Colonic mucosa (tissue), 4 donors: ENCODE measurements at regions not wholly inside any gene's neighbourhood (a gene's known extent, or its start where the extent isn't known, plus 50 kb on each side); places are given as distances from the start of the nearest gene placed in this dataset.

Experiments
- DNase-seq: peaks from one replicate; pipeline ENCODE4 v3.0.0-alpha.2; 2020
- H3K27ac ChIP-seq: fragments of 200-600 bp; one replicate; pipeline ENCODE4 v1.8.0; 2021
- H3K27me3 ChIP-seq: fragments of 200-600 bp; one replicate; pipeline ENCODE4 v1.8.0; 2021
- H3K36me3 ChIP-seq: fragments of 200-600 bp; one replicate; pipeline ENCODE4 v1.8.0; 2021
- H3K4me1 ChIP-seq: fragments of 200-600 bp; one replicate; pipeline ENCODE4 v1.8.0; 2021; ENCODE audit warnings: mild to moderate bottlenecking
- H3K4me3 ChIP-seq: fragments of 200-600 bp; one replicate; pipeline ENCODE4 v1.8.0; 2021
- H3K9ac ChIP-seq, 2 donors: one replicate each; pipeline ENCODE4 v1.7.0; 2013; ENCODE audit warnings: control low read depth in 2 of 2, low read depth in 2 of 2, low read length in 2 of 2
- H3K9me3 ChIP-seq: fragments of 200-600 bp; one replicate; pipeline ENCODE4 v1.8.0; 2021
- CTCF ChIP-seq: fragments of 200-600 bp; IDR thresholded peaks from one replicate; pipeline ENCODE4 v1.8.0; 2022; ENCODE audit warnings: antibody characterized with exemption, mild to moderate bottlenecking
- intact Hi-C: fragments of 100-400 bp; cut with DNase I; formaldehyde crosslinking; loops from one replicate; pipeline ENCODE4 v1.14.1; 2022
- donor health status: healthy.
- donor health status: DM: no; HTN: no; CAD: no.
- donor health status: DM: no; HTN: no; CAD: no.

GRCh38 chr12:111283966-111284365 is 84.9 kb downstream of the PHETA1 start:
- DNase-seq, result no peak
- intact Hi-C loops, result no loop called here
- no peaks in the 10 kb centered on the region for H3K27me3 ChIP-seq
- H3K27ac ChIP-seq, result no peak overlapping the region
- no peak for TF ChIP-seq CTCF
- H3K4me3 ChIP-seq, result no peak overlapping the region
- no peaks in the 10 kb centered on the region for H3K4me1 ChIP-seq
- no peaks in the 10 kb centered on the region for H3K9me3 ChIP-seq
- H3K9ac ChIP-seq, result no peak overlapping the region
- H3K36me3 ChIP-seq, result no peaks in the 10 kb centered on the region

- no peak overlapping the region for H3K4me3 ChIP-seq
- no peaks in the 10 kb centered on the region for H3K9me3 ChIP-seq
- no peaks in the 10 kb centered on the region for H3K27me3 ChIP-seq
- H3K4me1 ChIP-seq, result no peaks in the 10 kb centered on the region
- H3K36me3 ChIP-seq, result no peaks in the 10 kb centered on the region
- H3K9ac ChIP-seq, result no peak overlapping the region
- intact Hi-C loops, result no loop called here
- no peak overlapping the region for H3K27ac ChIP-seq
- DNase-seq, result no peak
- TF ChIP-seq CTCF, result no peak
Measured at GRCh38 chr12:111283521-111283920, 85.4 kb downstream of the PHETA1 start.

GRCh38 chr12:111277570-111277969 is 91.3 kb downstream of the PHETA1 start:
- intact Hi-C loops, result no loop called here
- H3K27me3 ChIP-seq, result no peaks in the 10 kb centered on the region
- no peak for TF ChIP-seq CTCF

GRCh38 chr12:111276146-111276545 is 92.7 kb downstream of the PHETA1 start:
- TF ChIP-seq CTCF, result no peak
- Histone ChIP-seq H3K27ac (no peak overlapping the region), H3K27me3 (no peaks in the 10 kb centered on the region)

More at GRCh38 chr12:111277570-111277969, 91.3 kb downstream of the PHETA1 start:
- Histone ChIP-seq H3K9me3 (no peaks in the 10 kb centered on the region), H3K27ac (no peak overlapping the region), H3K36me3 (no peaks in the 10 kb centered on the region), H3K9ac (no peak overlapping the region), H3K4me3 (no peak overlapping the region), H3K4me1 (no peaks in the 10 kb centered on the region)
- DNase-seq, result no peak

GRCh38 chr12:111275308-111275707 is 93.6 kb downstream of the PHETA1 start:
- Histone ChIP-seq H3K4me1 (no peaks in the 10 kb centered on the region), H3K27ac (no peak overlapping the region), H3K36me3 (no peaks in the 10 kb centered on the region), H3K27me3 (no peaks in the 10 kb centered on the region), H3K9me3 (no peaks in the 10 kb centered on the region), H3K4me3 (no peak overlapping the region), H3K9ac (no peak overlapping the region)
- TF ChIP-seq CTCF, result no peak
- intact Hi-C loops, result no loop called here
- no peak for DNase-seq

More at GRCh38 chr12:111276146-111276545, 92.7 kb downstream of the PHETA1 start:
- Histone ChIP-seq H3K4me3 (no peak overlapping the region), H3K4me1 (no peaks in the 10 kb centered on the region), H3K9ac (no peak overlapping the region), H3K36me3 (no peaks in the 10 kb centered on the region), H3K9me3 (no peaks in the 10 kb centered on the region)
- DNase-seq, result no peak
- intact Hi-C loops, result no loop called here

GRCh38 chr12:111274777-111275176 is 94.1 kb downstream of the PHETA1 start:
- H3K27me3 ChIP-seq, result no peaks in the 10 kb centered on the region
- no peak for TF ChIP-seq CTCF
- no peak for DNase-seq
- H3K9ac ChIP-seq, result no peak overlapping the region
- H3K4me1 ChIP-seq, result no peaks in the 10 kb centered on the region
- no peak overlapping the region for H3K4me3 ChIP-seq
- no peaks in the 10 kb centered on the region for H3K9me3 ChIP-seq
- H3K27ac ChIP-seq, result no peak overlapping the region
- no peaks in the 10 kb centered on the region for H3K36me3 ChIP-seq
- intact Hi-C loops, result no loop called here
